ENCODE measurements at regions not wholly inside any gene's neighbourhood (a gene's known extent, or its start where the extent isn't known, plus 50 kb on each side); places are given as distances from the start of the nearest gene placed in this dataset.

DNA sequence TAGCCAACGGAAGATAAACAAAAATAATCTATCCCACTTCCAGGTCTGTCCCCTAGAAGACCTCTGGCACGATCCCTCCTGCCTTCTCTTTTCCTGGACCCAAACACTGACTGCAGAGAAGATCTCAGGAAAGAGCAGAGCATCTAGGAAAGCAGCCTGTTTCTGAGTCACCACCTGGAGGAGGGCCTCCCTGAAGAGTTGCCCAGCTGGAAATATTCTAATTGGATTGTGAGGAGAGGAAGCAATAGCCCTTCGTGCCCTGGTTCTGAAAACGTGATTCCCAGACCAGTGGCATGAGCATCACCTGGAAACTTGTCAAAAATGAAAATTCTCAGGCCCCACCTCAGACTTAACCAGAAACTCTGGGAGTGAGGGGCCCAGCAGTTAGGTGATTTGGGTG lies 411.1 kb downstream of the SETD4 start:
- TF ChIP-seq, protein P1, sequence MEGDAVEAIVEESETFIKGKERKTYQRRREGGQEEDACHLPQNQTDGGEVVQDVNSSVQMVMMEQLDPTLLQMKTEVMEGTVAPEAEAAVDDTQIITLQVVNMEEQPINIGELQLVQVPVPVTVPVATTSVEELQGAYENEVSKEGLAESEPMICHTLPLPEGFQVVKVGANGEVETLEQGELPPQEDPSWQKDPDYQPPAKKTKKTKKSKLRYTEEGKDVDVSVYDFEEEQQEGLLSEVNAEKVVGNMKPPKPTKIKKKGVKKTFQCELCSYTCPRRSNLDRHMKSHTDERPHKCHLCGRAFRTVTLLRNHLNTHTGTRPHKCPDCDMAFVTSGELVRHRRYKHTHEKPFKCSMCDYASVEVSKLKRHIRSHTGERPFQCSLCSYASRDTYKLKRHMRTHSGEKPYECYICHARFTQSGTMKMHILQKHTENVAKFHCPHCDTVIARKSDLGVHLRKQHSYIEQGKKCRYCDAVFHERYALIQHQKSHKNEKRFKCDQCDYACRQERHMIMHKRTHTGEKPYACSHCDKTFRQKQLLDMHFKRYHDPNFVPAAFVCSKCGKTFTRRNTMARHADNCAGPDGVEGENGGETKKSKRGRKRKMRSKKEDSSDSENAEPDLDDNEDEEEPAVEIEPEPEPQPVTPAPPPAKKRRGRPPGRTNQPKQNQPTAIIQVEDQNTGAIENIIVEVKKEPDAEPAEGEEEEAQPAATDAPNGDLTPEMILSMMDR (IDR thresholded peaks at IDR 0.05) = no peak
- no peak for TF ChIP-seq POLR2A (IDR thresholded peaks at IDR 0.05)

Data from tibial nerve (tissue), 3 donors.